A673 (cell line): ENCODE measurements at regions not wholly inside any gene's neighbourhood (a gene's known extent, or its start where the extent isn't known, plus 50 kb on each side); places are given as distances from the start of the nearest gene placed in this dataset.

Experiments
- CTCF ChIP-seq: fragments of 300-800, 200-600 bp; sonication (generic); conservative IDR thresholded peaks from 2 replicates; pipeline ENCODE4 v1.5.1; 2017; ENCODE audit warnings: low read depth, mild to moderate bottlenecking, antibody characterized with exemption, low read length, moderate library complexity, mixed read lengths
- EZH2 ChIP-seq: fragments of 200-600 bp; sonication (generic); IDR thresholded peaks from 2 replicates; pipeline ENCODE4 v1.6.1; 2017; ENCODE audit warnings: borderline replicate concordance, low read depth, mild to moderate bottlenecking, mixed read lengths, antibody characterized with exemption, low read length; ENCODE audit not compliant: poor library complexity, severe bottlenecking

DNA sequence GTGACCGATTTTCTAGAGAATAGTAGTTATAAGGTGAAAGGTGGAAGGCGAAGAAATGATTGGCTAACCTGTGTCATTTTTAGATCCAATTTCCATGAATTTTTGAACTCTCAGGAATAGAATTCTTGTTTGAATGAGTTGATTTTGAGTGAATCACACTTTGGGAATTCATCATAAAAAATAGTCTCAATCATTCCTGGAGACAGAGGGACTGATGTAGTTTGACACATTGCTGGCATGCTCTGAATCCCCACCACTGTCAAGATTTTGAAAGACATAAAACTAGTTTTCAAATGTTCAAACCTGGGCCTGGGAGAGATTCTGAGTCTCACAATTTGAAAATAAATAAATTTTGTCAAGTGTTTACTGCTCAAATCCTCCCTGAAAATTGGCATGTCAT is 861.4 kb upstream of the RAG2 start:
- TF ChIP-seq CTCF (no peak), EZH2 (no peak)
